DOHH2 (cell line): ENCODE measurements at regions not wholly inside any gene's neighbourhood (a gene's known extent, or its start where the extent isn't known, plus 50 kb on each side); places are given as distances from the start of the nearest gene placed in this dataset.

Source experiments
- EZH2phosphoT487 ChIP-seq: fragments of 200-600 bp; sonication (generic); IDR thresholded peaks from 2 replicates; pipeline ENCODE4 v1.6.1; 2017; ENCODE audit warnings: borderline replicate concordance, mild to moderate bottlenecking, antibody characterized with exemption, low read length, moderate library complexity, mixed read lengths
- TF ChIP-seq, protein P1 (sequence below): fragments of 200-600 bp; sonication (generic); IDR thresholded peaks from one replicate; pipeline ENCODE4 v1.5.1; 2014; ENCODE audit warnings: antibody characterized with exemption, mild to moderate bottlenecking, low read depth, low read length; ENCODE audit not compliant: poor library complexity, severe bottlenecking

DNA sequence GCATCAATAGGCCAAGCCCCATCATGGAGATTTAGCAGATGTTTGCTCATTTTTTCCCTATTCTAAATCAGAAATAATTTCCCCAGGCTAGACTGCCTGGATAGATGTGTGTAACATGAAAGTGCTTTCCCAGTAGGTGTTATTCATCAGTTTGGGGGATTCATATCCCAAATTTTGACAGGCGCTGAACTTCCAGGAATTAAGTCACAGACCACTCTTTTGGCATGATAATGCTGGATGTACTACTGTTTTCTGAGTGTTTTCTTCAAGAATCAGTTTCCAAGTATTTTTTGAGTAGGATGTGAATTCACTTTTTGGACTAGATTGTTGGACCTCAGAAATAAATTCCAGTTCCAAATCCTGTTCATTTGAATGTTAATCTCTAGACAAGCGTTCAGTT lies 637.4 kb downstream of the REEP3 start:
- TF ChIP-seq, protein P1, sequence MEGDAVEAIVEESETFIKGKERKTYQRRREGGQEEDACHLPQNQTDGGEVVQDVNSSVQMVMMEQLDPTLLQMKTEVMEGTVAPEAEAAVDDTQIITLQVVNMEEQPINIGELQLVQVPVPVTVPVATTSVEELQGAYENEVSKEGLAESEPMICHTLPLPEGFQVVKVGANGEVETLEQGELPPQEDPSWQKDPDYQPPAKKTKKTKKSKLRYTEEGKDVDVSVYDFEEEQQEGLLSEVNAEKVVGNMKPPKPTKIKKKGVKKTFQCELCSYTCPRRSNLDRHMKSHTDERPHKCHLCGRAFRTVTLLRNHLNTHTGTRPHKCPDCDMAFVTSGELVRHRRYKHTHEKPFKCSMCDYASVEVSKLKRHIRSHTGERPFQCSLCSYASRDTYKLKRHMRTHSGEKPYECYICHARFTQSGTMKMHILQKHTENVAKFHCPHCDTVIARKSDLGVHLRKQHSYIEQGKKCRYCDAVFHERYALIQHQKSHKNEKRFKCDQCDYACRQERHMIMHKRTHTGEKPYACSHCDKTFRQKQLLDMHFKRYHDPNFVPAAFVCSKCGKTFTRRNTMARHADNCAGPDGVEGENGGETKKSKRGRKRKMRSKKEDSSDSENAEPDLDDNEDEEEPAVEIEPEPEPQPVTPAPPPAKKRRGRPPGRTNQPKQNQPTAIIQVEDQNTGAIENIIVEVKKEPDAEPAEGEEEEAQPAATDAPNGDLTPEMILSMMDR: no peak
- no peak for TF ChIP-seq EZH2phosphoT487
